Neural cell (in vitro differentiated cells): ENCODE measurements at regions not wholly inside any gene's neighbourhood (a gene's known extent, or its start where the extent isn't known, plus 50 kb on each side); places are given as distances from the start of the nearest gene placed in this dataset.

Source experiments
- H2AFZ ChIP-seq: fragments of 200-600, 300-800 bp; sonication (generic), shearing (Covaris generic); 2 replicates; pipeline ENCODE4 v1.6.0; 2014; ENCODE audit warnings: low read depth, mild to moderate bottlenecking, antibody characterized with exemption, low read length, moderate library complexity
- H3F3A ChIP-seq: fragments of 200-600 bp; shearing (Covaris generic); 2 replicates; pipeline ENCODE4 v1.6.1; 2016; ENCODE audit warnings: mild to moderate bottlenecking, moderate library complexity, mixed read lengths, antibody characterized with exemption, low read length; ENCODE audit not compliant: insufficient read depth, poor library complexity, severe bottlenecking
- H3K27ac ChIP-seq: fragments of 200-600, 300-800 bp; sonication (generic), shearing (Covaris generic); 2 replicates; pipeline ENCODE4 v1.5.1; 2014; ENCODE audit warnings: mild to moderate bottlenecking, low read length, moderate library complexity
- H3K27me3 ChIP-seq: fragments of 300-800, 200-600 bp; sonication (generic), shearing (Covaris generic); 2 replicates; pipeline ENCODE4 v1.6.0; 2014; ENCODE audit warnings: mild to moderate bottlenecking, low read depth, low read length, moderate library complexity; ENCODE audit not compliant: insufficient read depth
- H3K36me3 ChIP-seq: fragments of 300-800, 200-600 bp; sonication (generic), shearing (Covaris generic); 2 replicates; pipeline ENCODE4 v1.5.1; 2014; ENCODE audit warnings: mild to moderate bottlenecking, antibody characterized with exemption, low read length, moderate library complexity; ENCODE audit not compliant: insufficient read depth
- H3K4me2 ChIP-seq: fragments of 300-800, 200-600 bp; sonication (generic), shearing (Covaris generic); 2 replicates; pipeline ENCODE4 v1.6.0; 2014; ENCODE audit warnings: mild to moderate bottlenecking, low read length
- H3K4me3 ChIP-seq: fragments of 300-800, 200-600 bp; sonication (generic), shearing (Covaris generic); 2 replicates; pipeline ENCODE4 v1.5.1; 2014; ENCODE audit warnings: mild to moderate bottlenecking, low read length, moderate library complexity
- H3K79me2 ChIP-seq: fragments of 200-600 bp; shearing (Covaris generic); replicated peaks from 2 replicates; pipeline ENCODE4 v1.6.0; 2014; ENCODE audit warnings: mild to moderate bottlenecking, low read length, moderate library complexity; ENCODE audit not compliant: insufficient read depth
- H3K9ac ChIP-seq: fragments of 300-800, 200-600 bp; sonication (generic), shearing (Covaris generic); 2 replicates; pipeline ENCODE4 v1.6.1; 2016; ENCODE audit warnings: mild to moderate bottlenecking, low read length, mixed read lengths
- H3K9me2 ChIP-seq: fragments of 200-600 bp; shearing (Covaris generic); 2 replicates; pipeline ENCODE4 v1.6.1; 2016; ENCODE audit warnings: mild to moderate bottlenecking, low read length, mixed read lengths; ENCODE audit not compliant: insufficient read depth
- H3K9me3 ChIP-seq: fragments of 200-600, 300-800 bp; sonication (generic), shearing (Covaris generic); 2 replicates; pipeline ENCODE4 v1.6.1; 2016; ENCODE audit warnings: mild to moderate bottlenecking, mixed run types, low read length, moderate library complexity, mixed read lengths
- H4K20me1 ChIP-seq: fragments of 200-600 bp; shearing (Covaris generic); 2 replicates; pipeline ENCODE4 v1.6.1; 2016; ENCODE audit warnings: mild to moderate bottlenecking, mixed run types; ENCODE audit not compliant: insufficient read depth
- CTCF ChIP-seq: fragments of 450-650 bp; IDR thresholded peaks from 2 replicates; pipeline ENCODE4 v1.5.1; 2014; ENCODE audit warnings: antibody characterized with exemption, mild to moderate bottlenecking, moderate library complexity; ENCODE audit not compliant: poor library complexity, severe bottlenecking
- EP300 ChIP-seq: fragments of 450-650 bp; conservative IDR thresholded peaks from 2 replicates; pipeline ENCODE4 v1.6.1; 2014; ENCODE audit warnings: antibody characterized with exemption, mild to moderate bottlenecking, moderate library complexity; ENCODE audit not compliant: poor library complexity, severe bottlenecking
- EZH2 ChIP-seq: fragments of 200-600, 300-800 bp; shearing (Covaris generic), sonication (generic); IDR thresholded peaks from 2 replicates; pipeline ENCODE4 v1.6.1; 2014; ENCODE audit warnings: antibody characterized with exemption, low read length, borderline replicate concordance, mild to moderate bottlenecking; ENCODE audit not compliant: insufficient read depth, poor library complexity, severe bottlenecking
- MXI1 ChIP-seq: fragments of 450-650 bp; conservative IDR thresholded peaks from 2 replicates; pipeline ENCODE4 v1.6.1; 2014; ENCODE audit warnings: antibody characterized with exemption, mild to moderate bottlenecking; ENCODE audit not compliant: poor library complexity, severe bottlenecking
- POLR2AphosphoS5 ChIP-seq: IDR thresholded peaks from 2 replicates; pipeline ENCODE4 v1.6.1; 2012
- RAD21 ChIP-seq: fragments of 450-650 bp; conservative IDR thresholded peaks from 2 replicates; pipeline ENCODE4 v1.6.1; 2014; ENCODE audit warnings: antibody characterized with exemption, mild to moderate bottlenecking, moderate library complexity
- REST ChIP-seq: IDR thresholded peaks from 2 replicates; pipeline ENCODE4 v1.6.1; 2012; ENCODE audit warnings: borderline replicate concordance
- SMC3 ChIP-seq: fragments of 450-650 bp; conservative IDR thresholded peaks from 2 replicates; pipeline ENCODE4 v1.6.1; 2014; ENCODE audit warnings: antibody characterized with exemption, mild to moderate bottlenecking, moderate library complexity; ENCODE audit not compliant: poor library complexity
- TAF1 ChIP-seq: IDR thresholded peaks from 2 replicates; pipeline ENCODE4 v1.6.1; 2012; ENCODE audit warnings: low read depth
- small RNA-seq, 3 experiments: library from RNA; depleted of rRNA; stranded (forward); fragments of <200 nt; gene quantifications; one replicate each; pipeline ENCODE3, GENCODE V24; 2012

- H3F3A ChIP-seq, result no peaks in the 10 kb centered on the region
- no peaks in the 10 kb centered on the region for H3K9me3 ChIP-seq
- no peaks in the 10 kb centered on the region for H3K27me3 ChIP-seq
- H2AFZ ChIP-seq, result no peak overlapping the region
- TF ChIP-seq TAF1 (no peak), EZH2 (no peak), SMC3 (no peak), REST (no peak), MXI1 (no peak)
- H3K36me3 ChIP-seq, result no peaks in the 10 kb centered on the region
- no peaks in the 10 kb centered on the region for H3K79me2 ChIP-seq
- H3K9me2 ChIP-seq, result no peaks in the 10 kb centered on the region
- H3K27ac ChIP-seq, result no peak overlapping the region
- no peak overlapping the region for H3K9ac ChIP-seq
- no peak overlapping the region for H3K4me2 ChIP-seq
- H3K4me3 ChIP-seq, result no peak overlapping the region
- H4K20me1 ChIP-seq, result no peaks in the 10 kb centered on the region
These were observed 412.5 kb downstream of the KCNH5 start for GRCh38 chr14:62632771-62633170.

GRCh38 chr14:62645649-62646048 is 399.6 kb downstream of the KCNH5 start:
- H3K4me2 ChIP-seq, result no peak overlapping the region
- no peak overlapping the region for H3K27ac ChIP-seq
- no peaks in the 10 kb centered on the region for H3K9me3 ChIP-seq
- no peaks in the 10 kb centered on the region for H3K36me3 ChIP-seq
- H4K20me1 ChIP-seq, result no peaks in the 10 kb centered on the region
- no peaks in the 10 kb centered on the region for H3F3A ChIP-seq
- no peak for TF ChIP-seq TAF1
- no peak for TF ChIP-seq POLR2AphosphoS5
- TF ChIP-seq CTCF, result no peak
- no peak for TF ChIP-seq RAD21
- no peak for TF ChIP-seq SMC3
- TF ChIP-seq MXI1, result no peak
- no peak for TF ChIP-seq EP300
- TF ChIP-seq REST, result no peak
- no peak for TF ChIP-seq EZH2
- no peaks in the 10 kb centered on the region for H3K79me2 ChIP-seq
- H2AFZ ChIP-seq, result no peak overlapping the region
- H3K9ac ChIP-seq, result no peak overlapping the region
- no peaks in the 10 kb centered on the region for H3K9me2 ChIP-seq
- no peak overlapping the region for H3K4me3 ChIP-seq
- H3K27me3 ChIP-seq, result no peaks in the 10 kb centered on the region

Small RNAs in the stretch of these regions (small RNA-seq; reads per million reads assigned to genes)
- 0 reads per million in 3 experiments for gene AL389895.1
